K562 (cell line): ENCODE measurements at regions not wholly inside any gene's neighbourhood (a gene's known extent, or its start where the extent isn't known, plus 50 kb on each side); places are given as distances from the start of the nearest gene placed in this dataset.

Experiments used
- POLR2A ChIP-seq: fragments of 450-650 bp; conservative IDR thresholded peaks from 2 replicates; pipeline ENCODE4 v1.6.1; 2016
- POLR2AphosphoS2 ChIP-seq: IDR thresholded peaks from 2 replicates; pipeline ENCODE4 v1.6.1; 2012; ENCODE audit warnings: low read length, improper control_type of control experiment
- PREB ChIP-seq: sonication (generic); formaldehyde crosslinking; IDR thresholded peaks from 2 replicates; pipeline ENCODE4 v1.8.1; 2023; ENCODE audit warnings: mild to moderate bottlenecking, missing genetic modification reagents
- RAD21 ChIP-seq, 2 experiments: fragments of 250-450 bp in 1 of 2; fragments of 450-650 bp in 1 of 2; sonication (Bioruptor Pico) in 1 of 2; formaldehyde crosslinking in 1 of 2; IDR thresholded peaks in 1 of 2; conservative IDR thresholded peaks in 1 of 2; 2 replicates each; pipeline versions ENCODE4 v1.4.0 to v1.8.0; 2020 to 2022; ENCODE audit warnings: mild to moderate bottlenecking in 2 of 2, moderate library complexity in 1 of 2
- RBM17 ChIP-seq: fragments of 200-400 bp; formaldehyde crosslinking; IDR thresholded peaks from 2 replicates; pipeline ENCODE4 v1.6.1; 2017; ENCODE audit warnings: low read depth, mild to moderate bottlenecking, low read length, borderline replicate concordance
- TOE1 ChIP-seq, 2 experiments: fragments of 450-650 bp in 1 of 2; sonication (generic) in 1 of 2; formaldehyde crosslinking in 1 of 2; IDR thresholded peaks; 2 replicates each; pipeline versions ENCODE4 v1.7.1 to v1.8.0; 2016 to 2022; ENCODE audit warnings: borderline replicate concordance in 2 of 2, mild to moderate bottlenecking in 2 of 2, antibody characterized with exemption in 1 of 2, inconsistent platforms in 1 of 2, low read depth in 1 of 2, missing genetic modification reagents in 1 of 2, moderate library complexity in 1 of 2
- ZNF274 ChIP-seq: IDR thresholded peaks from 2 replicates; pipeline ENCODE4 v1.6.1; 2011; ENCODE audit warnings: low read depth, mild to moderate bottlenecking, low read length, moderate library complexity, borderline replicate concordance
- TF ChIP-seq, protein P1 (sequence below), 2 experiments: fragments of 250-450 bp in 1 of 2; fragments of 450-650 bp in 1 of 2; sonication (Bioruptor Pico) in 1 of 2; IDR thresholded peaks; 2 replicates each; pipeline versions ENCODE4 v1.6.1 to v1.8.0; 2016 to 2021; ENCODE audit warnings: mild to moderate bottlenecking in 2 of 2, moderate library complexity in 2 of 2, missing compliant biosample characterization in 1 of 2, missing genetic modification characterization in 1 of 2
- TF ChIP-seq, protein P2 (sequence below): fragments of 450-650 bp; formaldehyde crosslinking; IDR thresholded peaks from 2 replicates; pipeline ENCODE4 v1.4.0; 2020; ENCODE audit warnings: mild to moderate bottlenecking, moderate library complexity

GRCh38 chr1:67572594-67573221 lies 112.3 kb upstream of the GADD45A start:
- TF ChIP-seq RBM17: no peak
- no peak for TF ChIP-seq POLR2A
- no peak for TF ChIP-seq ZNF274
- TF ChIP-seq, protein P1, sequence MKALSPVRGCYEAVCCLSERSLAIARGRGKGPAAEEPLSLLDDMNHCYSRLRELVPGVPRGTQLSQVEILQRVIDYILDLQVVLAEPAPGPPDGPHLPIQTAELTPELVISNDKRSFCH (CRISPR knock-in tag; IDR thresholded peaks at IDR 0.05): no peak
- TF ChIP-seq, protein P1 (tag; IDR thresholded peaks at IDR 0.05): no peak
- TF ChIP-seq, protein P2, sequence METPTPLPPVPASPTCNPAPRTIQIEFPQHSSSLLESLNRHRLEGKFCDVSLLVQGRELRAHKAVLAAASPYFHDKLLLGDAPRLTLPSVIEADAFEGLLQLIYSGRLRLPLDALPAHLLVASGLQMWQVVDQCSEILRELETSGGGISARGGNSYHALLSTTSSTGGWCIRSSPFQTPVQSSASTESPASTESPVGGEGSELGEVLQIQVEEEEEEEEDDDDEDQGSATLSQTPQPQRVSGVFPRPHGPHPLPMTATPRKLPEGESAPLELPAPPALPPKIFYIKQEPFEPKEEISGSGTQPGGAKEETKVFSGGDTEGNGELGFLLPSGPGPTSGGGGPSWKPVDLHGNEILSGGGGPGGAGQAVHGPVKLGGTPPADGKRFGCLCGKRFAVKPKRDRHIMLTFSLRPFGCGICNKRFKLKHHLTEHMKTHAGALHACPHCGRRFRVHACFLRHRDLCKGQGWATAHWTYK (CRISPR knock-in tag): no peak
- TF ChIP-seq TOE1 (IDR thresholded peaks at IDR 0.05; ENCODE audit: borderline replicate concordance): no peak
- no peak for TF ChIP-seq TOE1 (CRISPR knock-in tag; IDR thresholded peaks at IDR 0.05; ENCODE audit: borderline replicate concordance, low read depth)
- TF ChIP-seq RAD21 (CRISPR knock-in tag; conservative IDR thresholded peaks at IDR 0.05 in 1 of 2, IDR thresholded peaks at IDR 0.05 in 1 of 2): no peak
- TF ChIP-seq PREB: no peak
- no peak for TF ChIP-seq POLR2AphosphoS2
